GDM1 (cell line): ENCODE measurements at regions not wholly inside any gene's neighbourhood (a gene's known extent, or its start where the extent isn't known, plus 50 kb on each side); places are given as distances from the start of the nearest gene placed in this dataset.

Experiments used
- DNase-seq: peaks from one replicate; lab custom pipeline; 2025; lab: John Stamatoyannopoulos, UW

DNA sequence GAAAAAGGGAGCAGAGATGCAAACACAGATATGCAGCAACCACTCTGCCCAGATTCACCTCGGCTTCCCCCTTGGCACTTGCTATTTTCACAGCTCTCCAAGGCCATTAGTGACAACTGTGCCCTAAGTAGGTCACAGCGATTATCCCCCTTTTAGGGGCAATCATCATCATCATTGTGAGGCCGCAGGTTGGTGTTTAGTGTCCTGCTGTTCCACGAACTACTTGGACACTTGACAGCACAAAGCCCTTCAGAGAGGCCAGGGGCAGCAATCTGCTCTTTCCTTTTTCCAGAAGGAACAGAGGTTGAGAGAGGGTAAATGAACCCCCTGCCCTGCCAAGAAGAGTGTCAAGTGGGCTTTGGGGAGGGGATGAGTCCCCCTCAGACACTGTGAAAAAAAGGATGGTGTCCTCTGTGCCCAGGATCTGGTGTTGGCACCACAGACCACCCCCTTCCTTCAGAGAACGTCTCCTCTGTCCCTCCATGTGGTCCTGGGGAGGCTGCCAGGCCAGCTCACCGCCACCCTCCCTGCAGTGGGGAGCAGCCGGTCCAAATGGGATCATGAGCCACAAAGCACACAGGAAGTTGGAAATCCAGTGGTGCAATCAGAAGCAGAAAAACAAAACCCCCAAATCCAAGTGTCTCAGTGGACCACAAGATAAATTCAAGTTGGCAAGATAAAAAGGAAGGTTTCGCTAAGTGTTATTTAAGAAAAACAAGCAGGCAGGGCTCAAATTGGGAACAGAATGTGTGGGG, 78.4 kb upstream of the MED9 start:
- no peak for DNase-seq

DNA sequence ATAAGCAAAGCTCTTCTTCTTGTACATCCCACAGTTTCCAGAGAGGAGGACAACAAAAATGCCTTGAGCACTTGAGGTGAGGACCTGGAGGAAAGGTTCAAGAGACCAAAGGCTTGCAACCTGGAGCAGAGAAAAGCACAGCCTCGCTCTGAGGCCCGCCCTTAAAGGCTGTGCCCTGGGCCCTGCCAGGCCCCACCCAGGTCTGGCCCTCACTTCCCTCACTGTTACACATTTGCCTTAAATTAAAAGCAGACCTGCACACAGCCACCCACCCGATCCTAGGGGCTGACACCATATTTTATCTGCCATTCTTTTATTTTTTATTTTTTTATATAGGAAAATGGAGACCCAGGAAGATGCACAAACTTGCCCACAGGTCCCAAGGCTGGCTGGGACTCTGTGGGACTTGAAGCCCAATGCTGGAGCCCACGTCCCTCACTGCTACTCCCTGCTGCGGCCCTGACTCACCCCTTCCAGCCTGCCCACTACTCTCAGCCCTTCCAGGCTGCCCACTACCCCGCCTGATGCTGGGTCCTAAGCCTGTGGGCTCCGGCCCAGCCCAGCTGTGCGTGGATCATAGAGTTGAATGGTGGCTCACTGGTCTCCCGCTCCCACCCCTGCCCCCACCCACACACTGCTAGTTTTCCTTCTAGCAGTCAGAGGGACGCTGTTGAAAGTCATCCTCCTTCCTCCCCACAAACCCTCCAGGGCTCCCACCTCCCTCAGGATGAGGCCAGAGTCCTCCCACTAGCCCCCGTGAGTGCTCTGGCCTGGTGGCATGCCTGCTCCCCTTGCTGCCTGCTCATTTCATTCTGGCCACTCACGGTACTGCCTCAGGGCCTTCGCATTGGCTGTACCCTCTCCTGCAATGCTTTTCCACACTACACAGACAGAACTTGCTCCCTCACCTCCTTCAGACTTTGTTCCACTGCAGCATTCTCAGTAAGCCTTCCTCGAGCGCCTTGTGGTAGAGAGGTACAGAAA, 77.6 kb upstream of the MED9 start:
- peak; percentile 40 for DNase-seq

DNA sequence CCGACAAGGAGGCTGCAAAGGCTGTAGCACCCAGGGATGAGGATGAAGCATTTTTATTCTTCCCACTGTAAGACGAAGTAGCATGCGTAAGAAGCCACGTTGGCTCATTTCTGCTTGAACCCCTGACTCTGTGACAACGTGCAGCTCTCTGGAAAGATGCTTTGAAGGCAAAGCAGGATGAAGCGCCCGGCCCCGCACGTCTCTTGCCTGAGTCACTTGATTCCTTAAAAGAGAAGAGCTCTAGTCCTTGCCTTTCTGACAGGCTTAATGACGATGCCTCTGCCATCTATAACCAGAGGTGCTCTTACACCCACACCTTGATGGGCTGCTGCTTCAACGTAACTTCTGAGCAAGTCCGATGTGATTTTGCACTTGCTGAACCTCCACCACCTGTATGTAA, 76.7 kb upstream of the MED9 start:
- DNase-seq: no peak

DNA sequence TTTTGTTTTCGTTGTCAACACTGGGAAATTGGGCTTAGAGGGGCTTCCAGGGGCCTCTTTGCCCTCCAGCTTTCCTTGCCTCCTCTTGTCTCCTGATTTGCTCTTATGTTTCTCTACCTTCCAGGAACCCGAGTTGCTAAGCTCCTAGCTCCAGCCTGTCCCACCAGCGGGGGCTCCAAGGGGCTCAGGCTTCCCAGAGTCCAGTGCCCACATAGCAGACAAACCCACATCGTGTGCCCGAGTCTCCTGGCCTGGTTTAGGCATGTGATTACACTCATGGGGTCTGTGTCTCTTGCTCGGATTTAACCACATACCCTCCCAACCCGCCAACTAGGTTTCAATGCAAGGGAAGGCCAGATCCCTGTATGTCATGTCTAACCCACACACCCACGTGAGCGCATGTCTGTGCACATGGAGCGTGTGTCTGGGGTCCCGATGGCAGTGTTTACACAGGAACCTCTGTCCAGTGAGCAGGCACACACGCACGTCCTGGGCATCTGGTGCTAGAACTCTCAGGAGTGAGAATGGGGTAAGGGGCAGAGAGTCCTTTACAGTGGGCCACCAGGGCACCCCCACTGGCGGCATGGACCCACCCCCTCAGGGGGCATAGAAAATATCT, 76.1 kb upstream of the MED9 start:
- DNase-seq: no peak

DNA sequence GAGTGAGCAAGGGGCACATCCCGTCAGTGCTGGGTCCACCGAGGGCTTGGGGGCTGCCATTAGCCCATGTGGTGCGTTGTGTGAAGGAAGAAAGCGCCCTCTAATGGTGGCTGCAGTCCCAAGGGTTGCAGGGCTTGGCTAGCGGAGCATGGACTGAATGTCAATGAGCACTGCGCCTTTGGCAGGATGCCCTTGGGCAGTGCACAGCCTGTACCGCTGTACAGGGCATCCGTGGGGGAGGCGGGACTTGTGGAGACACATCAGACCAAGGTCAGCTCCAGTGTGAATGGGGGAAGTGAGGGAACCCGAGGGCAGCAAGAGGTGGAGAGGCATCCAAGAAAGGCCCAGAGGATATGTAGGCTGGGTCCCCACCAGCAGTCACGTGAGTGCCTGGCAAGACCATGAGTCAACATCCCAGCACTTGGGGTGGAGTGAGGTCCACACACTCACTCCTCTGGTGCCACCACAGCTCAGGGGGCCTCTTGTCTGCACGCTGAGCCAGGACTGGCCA, 75.5 kb upstream of the MED9 start:
- DNase-seq: peak; percentile 26

DNA sequence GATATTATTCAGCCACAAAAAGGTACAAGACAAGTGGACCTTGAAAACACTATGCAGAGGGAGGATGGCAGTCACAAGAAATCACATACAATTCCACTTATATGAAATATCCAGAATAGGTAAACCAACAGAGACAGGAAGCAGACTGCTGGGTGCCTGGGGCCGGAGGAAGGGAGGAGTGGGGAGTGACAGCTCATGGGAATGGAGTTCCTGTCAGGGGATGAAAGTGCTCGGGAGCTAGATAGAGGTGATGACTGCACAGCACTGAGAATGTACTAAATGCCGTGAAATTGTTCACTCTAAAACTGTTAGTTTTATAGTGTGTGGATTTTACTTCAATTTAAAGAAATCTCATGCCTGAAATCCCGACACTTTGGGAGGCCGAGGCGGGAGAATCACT, 74.2 kb upstream of the MED9 start:
- DNase-seq: no peak

DNA sequence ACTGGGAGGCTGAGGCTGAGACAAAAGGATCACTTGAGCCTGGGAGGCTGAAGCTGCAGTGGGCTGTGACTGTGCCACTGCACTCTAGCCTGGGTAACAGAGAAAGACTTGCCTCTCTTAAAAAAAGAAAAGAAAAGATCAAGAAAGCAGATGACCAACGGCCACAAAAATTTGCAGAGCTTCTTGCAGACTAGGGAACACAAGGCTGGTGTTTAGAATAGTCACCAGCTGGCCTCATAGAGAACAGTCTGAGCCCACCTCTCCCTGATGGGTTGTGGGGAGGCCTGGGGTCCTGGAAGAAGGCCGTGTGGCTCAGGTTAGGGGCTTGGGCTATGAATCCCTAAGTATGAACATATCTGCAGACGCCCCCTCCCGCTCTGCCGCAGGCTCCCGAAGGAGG, 73.7 kb upstream of the MED9 start:
- DNase-seq: no peak

DNA sequence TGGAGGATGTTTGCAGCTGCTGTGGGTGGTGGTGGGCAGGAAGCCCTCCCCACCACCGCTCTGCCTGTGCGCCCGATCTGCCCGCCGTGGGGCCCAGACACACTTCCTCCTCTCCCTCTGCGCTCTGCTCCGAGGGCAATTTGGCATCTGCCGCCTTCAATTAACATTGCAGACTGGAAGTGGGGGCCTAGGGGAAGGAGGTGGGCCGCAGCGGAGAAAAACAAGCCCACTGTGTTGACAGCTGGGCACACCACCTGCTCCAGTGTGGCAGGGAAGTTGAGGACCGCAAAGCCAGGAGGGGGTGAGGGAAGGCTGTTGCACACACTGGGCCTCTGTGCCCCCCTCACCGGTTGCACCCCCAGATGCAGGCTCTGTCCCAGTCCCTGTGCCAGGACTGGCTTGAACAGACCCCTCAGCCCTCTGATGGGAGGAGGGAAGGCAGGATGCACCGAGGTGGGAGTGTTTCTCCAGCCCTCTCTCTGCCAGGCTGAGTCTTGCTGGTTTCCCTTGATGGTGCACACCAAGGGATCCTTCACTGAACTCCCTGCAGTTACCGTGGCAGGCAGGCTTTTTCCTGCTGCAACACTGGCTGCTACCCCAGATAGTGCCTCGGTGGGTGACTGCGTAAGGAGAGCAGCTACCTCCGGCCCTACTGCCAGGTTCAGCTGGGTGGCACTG, 72.8 kb upstream of the MED9 start:
- DNase-seq: peak; percentile 97

DNA sequence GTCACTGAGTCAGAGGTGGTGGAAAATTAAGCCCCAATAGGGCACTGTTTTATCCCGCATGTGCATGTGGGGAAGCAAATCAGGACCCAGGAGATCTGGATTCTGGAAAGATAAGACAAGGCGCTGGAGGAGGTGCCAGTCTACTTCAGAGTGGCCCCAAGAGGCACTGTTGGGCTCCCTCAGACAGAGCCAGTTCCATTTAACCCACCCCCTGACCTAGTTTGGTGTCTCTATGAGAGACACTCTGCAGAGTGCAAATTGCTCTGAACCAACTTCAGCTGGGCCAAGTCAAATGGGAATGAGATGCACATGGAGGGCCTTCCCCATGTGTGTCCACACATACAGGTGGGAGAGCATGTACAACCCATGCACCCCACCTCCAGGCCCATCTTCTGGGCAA, 71.1 kb upstream of the MED9 start:
- no peak for DNase-seq

DNA sequence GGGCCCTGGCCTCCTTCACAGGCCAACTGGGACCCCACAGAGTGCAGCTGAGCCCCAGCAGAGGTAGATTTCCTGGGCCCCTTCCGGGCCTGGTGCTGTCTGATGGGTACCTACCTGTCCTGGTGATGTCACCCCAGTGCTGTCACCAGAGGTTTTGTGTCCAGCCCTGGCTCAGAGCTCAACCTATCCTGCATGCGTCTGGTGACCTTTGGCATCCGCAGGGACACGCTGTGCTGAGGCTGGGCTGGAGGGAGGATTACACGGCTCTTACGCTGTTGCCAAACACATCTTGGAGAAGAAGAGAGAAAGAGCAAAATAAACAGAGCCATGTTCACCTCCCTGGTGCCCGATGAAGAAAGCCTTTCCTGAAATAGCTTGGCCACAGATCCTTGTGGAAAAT, 70.6 kb upstream of the MED9 start:
- no peak for DNase-seq

DNA sequence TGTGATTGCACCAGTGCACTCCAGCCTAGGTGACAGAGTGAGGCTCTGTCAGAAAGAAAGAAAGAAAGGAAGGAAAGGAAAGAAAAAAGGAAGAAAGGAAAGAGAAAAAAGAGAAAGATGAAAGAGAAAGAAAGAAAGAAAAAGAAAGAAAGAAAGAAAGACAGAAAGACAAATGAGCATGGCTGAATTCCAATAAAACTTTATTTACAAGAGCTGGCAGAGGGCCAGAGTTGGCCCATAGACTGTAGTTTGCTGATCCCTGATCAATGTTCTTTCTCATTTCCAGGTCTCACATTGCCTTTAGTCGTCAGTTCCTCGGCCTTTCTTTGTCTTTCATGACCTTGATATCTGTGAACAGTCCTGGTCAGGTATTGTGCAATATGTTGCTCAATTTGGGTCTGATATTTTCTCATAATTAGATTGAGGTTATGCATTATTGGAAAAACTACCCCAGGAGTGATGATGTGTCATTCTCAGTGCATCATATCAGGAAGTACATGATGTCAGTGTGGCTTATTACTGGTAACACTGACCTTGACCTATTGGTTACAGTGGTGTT, 68.5 kb upstream of the MED9 start:
- DNase-seq: no peak

DNA sequence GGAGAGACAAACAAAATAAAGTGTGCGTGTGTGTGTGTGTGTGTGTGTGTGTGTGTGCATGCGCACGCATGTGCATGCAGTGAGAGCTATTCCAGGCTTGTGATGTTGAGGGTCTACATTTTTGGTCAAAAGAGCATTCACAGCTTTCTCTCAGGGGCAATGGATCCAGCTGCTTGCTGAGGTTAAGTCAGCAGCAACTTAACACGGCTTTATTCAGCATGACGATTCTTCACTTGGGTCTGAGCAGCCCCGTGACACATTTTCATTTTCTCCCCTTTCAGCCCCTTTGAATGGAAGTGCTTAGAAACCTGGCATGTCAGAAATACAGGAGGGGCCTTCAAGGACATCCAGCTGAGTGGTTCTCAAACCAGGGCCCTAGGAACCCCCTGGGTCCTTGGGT, 66.4 kb upstream of the MED9 start:
- no peak for DNase-seq

DNA sequence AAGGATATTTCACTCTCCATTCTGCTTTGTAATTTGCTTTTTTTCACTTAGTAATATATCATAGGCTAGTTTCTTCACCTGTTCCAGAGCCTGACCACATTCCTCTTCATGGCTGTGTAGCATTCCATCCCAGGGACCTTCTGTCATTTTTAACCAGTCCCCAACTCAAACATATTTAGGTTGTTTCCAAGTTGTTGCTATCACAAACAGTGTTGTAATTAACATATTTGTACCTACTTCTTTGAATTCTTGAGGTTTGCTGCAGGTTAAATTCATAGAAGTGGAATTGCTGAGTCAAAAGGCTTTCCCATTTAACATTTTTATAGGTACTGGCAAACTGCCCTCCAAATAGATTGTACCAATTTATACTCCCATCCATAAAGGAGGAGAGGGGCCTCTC, 65.1 kb upstream of the MED9 start:
- DNase-seq: no peak

DNA sequence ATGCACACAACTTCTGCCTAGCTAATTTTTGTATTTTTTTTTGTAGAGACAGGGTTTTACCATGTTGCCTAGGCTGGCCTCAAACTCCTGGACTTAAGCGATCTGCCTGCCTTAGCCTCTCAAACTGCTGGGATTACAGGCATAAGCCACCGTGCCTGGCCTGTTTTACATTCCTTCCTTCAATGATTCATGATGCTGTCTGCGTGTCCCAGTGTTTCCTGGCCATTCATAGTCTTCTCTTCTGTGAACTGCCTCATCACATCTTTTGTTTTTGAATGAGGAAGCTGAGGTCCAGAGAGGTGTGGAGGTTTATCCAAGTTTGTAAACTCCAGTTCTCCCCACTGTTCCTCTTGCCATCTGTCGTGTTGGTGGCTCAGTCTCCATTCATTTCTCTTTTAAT, 64.5 kb upstream of the MED9 start:
- DNase-seq: no peak

DNA sequence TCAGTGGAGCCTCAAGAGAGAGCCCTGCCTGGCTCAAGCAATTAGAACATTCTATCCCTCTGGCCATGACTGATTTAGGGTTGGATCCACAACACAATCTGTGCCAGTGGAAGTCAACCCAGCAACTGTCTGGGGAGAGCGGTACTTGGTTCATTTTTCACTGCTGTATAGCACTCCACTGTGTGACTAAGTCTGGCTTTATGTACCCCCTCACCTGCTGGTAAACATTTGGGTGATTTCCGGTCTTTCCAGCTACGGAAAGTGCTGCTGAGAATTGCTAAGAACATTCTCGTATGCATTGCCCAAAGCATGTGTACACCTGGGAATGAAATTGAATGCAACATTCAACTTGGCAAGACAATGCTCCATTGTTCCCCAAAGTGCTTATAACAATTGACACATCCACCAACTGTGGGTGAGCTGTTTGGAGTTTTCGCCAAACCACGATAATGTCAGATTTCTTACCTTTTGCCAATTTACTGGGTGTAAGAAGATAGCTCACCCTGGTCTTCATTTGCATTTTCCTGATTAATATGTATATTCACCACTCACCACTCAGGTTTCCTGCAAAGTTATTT, 63.5 kb upstream of the MED9 start:
- no peak for DNase-seq

DNA sequence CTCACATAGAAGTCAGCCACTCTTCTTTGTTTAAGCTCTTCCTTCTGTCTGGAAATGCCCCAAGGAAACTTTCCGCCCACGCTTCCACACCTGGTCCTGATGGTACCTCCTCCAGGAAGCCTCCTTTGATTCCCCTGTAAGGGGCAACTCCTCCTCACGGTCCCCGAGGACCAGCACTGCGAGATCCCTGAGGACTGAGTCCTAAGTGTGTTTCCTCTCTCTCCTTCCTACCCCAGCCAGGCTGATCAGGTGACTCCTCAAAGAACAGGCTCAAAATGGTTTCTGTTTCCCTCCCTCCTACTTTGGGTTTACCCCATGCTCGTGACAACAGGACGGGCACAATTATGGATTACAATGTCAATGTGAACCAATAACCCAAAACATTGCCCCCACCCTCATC, 63.0 kb upstream of the MED9 start:
- no peak for DNase-seq

DNA sequence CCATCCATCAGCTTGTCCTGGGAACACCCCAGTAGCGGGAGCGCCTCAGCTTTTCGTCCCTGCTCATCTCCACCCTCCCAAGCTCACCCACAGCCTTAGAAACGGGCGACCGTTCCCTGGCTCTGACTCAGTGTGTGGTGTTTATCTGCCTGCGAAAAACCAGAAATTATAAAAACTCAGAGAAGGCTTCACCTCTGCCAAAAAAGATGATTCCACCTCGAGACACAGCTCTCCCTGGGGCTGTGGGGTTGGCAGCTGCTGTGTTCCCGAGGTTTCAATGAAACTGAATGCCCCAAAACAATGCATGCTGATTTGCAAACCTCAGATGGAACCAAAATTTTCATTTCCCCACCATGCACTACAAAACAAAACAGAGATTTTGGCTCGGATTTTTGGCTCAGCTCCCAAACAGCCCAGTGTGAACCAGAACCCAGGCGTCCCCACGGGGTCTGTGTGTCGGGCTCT, 62.4 kb upstream of the MED9 start:
- DNase-seq: no peak

DNA sequence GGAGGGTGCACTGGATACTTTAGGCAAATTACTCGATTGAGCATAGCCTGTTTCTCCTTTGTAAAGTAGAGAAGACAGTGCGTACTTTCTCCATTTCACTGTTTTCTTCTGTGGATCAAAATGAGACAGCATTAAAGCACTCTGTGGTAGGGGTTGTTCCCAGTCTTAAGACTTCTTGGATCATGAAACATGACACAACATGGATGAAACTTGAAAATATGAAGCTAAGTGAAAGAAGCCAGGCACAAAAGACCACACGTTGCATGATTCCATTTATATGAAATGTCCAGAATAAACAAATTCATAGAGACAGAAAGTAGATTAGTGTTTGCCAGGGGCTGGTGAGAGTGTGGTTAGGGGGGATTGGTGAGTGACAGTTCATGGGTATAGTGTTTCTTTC, 61.8 kb upstream of the MED9 start:
- DNase-seq: no peak

DNA sequence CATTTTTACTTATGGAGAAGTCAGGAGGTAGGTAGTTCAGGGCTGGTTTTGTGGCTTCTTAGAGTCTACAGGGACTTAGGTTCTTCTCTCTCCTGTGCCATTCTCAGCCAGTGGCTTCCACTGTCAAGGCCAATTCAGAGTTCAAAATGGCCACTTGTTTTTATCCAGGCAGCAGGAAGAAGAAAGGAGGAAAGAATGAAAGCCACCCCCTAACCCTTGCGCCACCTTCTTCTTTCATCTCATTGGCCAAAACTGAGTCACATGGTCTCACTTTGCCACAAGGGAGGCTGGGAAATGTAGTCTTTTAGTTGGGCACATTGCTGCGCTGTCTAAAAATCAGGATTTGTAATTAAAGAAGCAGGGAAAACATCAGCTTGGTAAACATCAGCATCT, 60.8 kb upstream of the MED9 start:
- DNase-seq: peak; percentile 46

DNA sequence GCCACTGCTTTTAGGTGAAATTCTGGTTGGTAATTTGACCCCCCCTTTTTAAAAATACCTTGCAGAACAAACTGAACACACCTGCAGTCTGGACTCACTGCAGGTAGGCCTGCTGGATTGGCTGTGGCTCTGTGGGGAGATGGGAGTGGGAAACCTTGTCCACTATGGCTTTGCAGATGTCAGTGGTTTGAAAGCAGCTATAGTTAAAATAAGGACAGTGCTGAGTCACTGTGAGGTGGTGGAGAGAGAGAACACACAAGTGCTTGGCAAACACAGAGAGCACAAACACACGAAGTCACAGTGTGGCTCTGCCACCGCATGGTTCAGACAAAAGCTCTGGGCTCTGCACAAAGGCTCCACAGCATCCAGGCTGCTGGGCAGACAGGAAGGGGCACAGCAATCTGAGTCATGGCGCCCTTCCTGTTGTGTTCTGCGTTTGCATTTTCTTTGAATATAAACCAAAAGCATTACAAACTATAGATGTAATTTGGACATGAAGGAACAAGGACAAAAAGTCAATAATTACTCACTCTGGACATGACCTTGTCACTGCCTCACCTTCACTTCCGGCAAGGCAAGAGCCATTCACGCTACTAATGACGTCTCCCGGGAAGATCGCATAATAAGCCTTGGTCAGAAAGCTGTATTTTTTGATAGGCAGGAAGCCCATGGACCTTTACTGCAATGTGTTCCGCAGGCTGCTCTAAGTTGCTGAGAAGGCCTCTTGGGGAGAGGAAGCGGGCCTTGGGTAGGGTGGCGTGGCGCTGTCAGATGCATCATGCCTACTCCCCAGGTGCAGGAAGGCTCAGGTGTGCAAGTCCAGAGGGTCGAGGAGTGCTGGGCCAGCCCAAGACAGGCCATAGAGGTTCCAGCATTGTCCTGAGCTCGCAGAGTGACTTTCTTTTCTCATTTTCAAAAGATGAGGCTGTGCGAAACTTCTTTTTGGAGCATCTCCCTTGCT, 60.1 kb upstream of the MED9 start:
- peak; percentile 28 for DNase-seq
